ENCODE measurements at regions not wholly inside any gene's neighbourhood (a gene's known extent, or its start where the extent isn't known, plus 50 kb on each side); places are given as distances from the start of the nearest gene placed in this dataset.

DNA sequence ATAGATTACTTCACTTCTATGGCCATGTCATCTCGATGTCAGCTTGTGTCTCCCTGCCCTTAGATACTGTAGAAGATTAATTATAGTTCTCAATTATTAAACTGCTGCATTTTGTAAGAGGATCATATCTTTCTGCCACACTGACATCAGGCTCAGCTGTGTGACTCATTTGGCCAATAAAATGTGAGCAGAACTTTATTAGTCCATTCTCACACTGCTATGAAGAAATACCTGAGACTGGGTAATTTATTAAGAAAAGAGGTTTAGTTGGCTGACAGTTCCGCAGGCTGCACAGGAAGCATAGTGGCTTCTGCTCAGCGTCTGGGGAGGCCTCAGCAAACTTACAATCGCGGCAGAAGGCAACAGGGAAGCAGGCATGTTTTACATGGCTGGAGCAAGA, 290.4 kb downstream of the RAD51AP2 start:
- TF ChIP-seq, protein P1, sequence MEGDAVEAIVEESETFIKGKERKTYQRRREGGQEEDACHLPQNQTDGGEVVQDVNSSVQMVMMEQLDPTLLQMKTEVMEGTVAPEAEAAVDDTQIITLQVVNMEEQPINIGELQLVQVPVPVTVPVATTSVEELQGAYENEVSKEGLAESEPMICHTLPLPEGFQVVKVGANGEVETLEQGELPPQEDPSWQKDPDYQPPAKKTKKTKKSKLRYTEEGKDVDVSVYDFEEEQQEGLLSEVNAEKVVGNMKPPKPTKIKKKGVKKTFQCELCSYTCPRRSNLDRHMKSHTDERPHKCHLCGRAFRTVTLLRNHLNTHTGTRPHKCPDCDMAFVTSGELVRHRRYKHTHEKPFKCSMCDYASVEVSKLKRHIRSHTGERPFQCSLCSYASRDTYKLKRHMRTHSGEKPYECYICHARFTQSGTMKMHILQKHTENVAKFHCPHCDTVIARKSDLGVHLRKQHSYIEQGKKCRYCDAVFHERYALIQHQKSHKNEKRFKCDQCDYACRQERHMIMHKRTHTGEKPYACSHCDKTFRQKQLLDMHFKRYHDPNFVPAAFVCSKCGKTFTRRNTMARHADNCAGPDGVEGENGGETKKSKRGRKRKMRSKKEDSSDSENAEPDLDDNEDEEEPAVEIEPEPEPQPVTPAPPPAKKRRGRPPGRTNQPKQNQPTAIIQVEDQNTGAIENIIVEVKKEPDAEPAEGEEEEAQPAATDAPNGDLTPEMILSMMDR (optimal IDR thresholded peaks at IDR 0.05 in 1 of 3, IDR thresholded peaks at IDR 0.05 in 1 of 3, conservative IDR thresholded peaks at IDR 0.05 in 1 of 3; ENCODE audit: extremely low read depth in 1 of 3, insufficient read depth in 2 of 3, low read length in 3 of 3): no peak
- no peak for TF ChIP-seq EZH2 (IDR thresholded peaks at IDR 0.05; ENCODE audit: low read length)
